Activated CD4-positive, alpha-beta memory T cell treated with anti-CD3 and anti-CD28 coated beads for 36 hours (primary cell): ENCODE measurements at regions not wholly inside any gene's neighbourhood (a gene's known extent, or its start where the extent isn't known, plus 50 kb on each side); places are given as distances from the start of the nearest gene placed in this dataset.

Experiments used
- CTCF ChIA-PET: fragments of 350-600 bp; sonication (Branson Sonifier 250); formaldehyde crosslinking; loops from one replicate; lab custom pipeline; 2021; ENCODE audit warnings: antibody characterized with exemption, inconsistent platforms; lab: Charles Lee
- POLR2A ChIA-PET: fragments of 350-600 bp; sonication (Branson Sonifier 250); formaldehyde crosslinking; loops from one replicate; lab custom pipeline; 2021; ENCODE audit warnings: antibody characterized with exemption; lab: Charles Lee
- DNase-seq: peaks from one replicate; pipeline ENCODE4 v3.0.0-alpha.2; 2020
- H3K27ac Mint-ChIP-seq: one replicate; pipeline ENCODE4 v1.8.0; 2021; ENCODE audit warnings: mixed read lengths
- H3K27me3 Mint-ChIP-seq: one replicate; pipeline ENCODE4 v1.8.0; 2021; ENCODE audit warnings: mixed read lengths
- H3K36me3 Mint-ChIP-seq: one replicate; pipeline ENCODE4 v1.8.0; 2021; ENCODE audit warnings: mixed read lengths
- H3K4me1 Mint-ChIP-seq: one replicate; pipeline ENCODE4 v1.8.0; 2021; ENCODE audit warnings: low read depth, mixed read lengths
- H3K4me3 Mint-ChIP-seq: one replicate; pipeline ENCODE4 v1.8.0; 2021; ENCODE audit warnings: mild to moderate bottlenecking, mixed read lengths
- H3K9me3 Mint-ChIP-seq: one replicate; pipeline ENCODE4 v1.8.0; 2021; ENCODE audit warnings: mixed read lengths
- intact Hi-C: fragments of 100-400 bp; cut with micrococcal nuclease; formaldehyde crosslinking; loops from one replicate; pipeline ENCODE4 v1.15.1; 2023

- Mint-ChIP-seq H3K27me3 (peaks cover 1% of the 10 kb centered on the region), H3K9me3 (no peaks in the 10 kb centered on the region), H3K4me3 (no peak overlapping the region), H3K36me3 (no peaks in the 10 kb centered on the region), H3K4me1 (no peaks in the 10 kb centered on the region), H3K27ac (no peak overlapping the region)
- ChIA-PET POLR2A (no interaction called here), CTCF (no interaction called here)
- intact Hi-C loops = no loop called here
- DNase-seq = no peak
Observed at GRCh38 chr19:30165228-30165813, 206.9 kb upstream of the ZNF536 start.

- no peaks in the 10 kb centered on the region for H3K4me1 Mint-ChIP-seq
- POLR2A ChIA-PET = no interaction called here
- intact Hi-C loops = no loop called here
- peaks cover 1% of the 10 kb centered on the region for H3K27me3 Mint-ChIP-seq
- no peak overlapping the region for H3K4me3 Mint-ChIP-seq
- H3K36me3 Mint-ChIP-seq = no peaks in the 10 kb centered on the region
- no peak overlapping the region for H3K27ac Mint-ChIP-seq
- no peaks in the 10 kb centered on the region for H3K9me3 Mint-ChIP-seq
- DNase-seq = no peak
- CTCF ChIA-PET = no interaction called here
Observed at GRCh38 chr19:30167206-30167868, 204.8 kb upstream of the ZNF536 start.

GRCh38 chr19:30167976-30168635, 204.1 kb upstream of the ZNF536 start:
- no peaks in the 10 kb centered on the region for H3K4me1 Mint-ChIP-seq
- intact Hi-C loops = no loop called here
- H3K36me3 Mint-ChIP-seq = no peaks in the 10 kb centered on the region
- DNase-seq = no peak
- no peak overlapping the region for H3K27ac Mint-ChIP-seq
- ChIA-PET CTCF (no interaction called here), POLR2A (no interaction called here)
- H3K4me3 Mint-ChIP-seq = no peak overlapping the region
- H3K27me3 Mint-ChIP-seq = peaks cover 1% of the 10 kb centered on the region
- no peaks in the 10 kb centered on the region for H3K9me3 Mint-ChIP-seq

GRCh38 chr19:30168760-30169159, 203.4 kb upstream of the ZNF536 start:
- no peak for DNase-seq
- ChIA-PET POLR2A (no interaction called here), CTCF (no interaction called here)
- no peaks in the 10 kb centered on the region for H3K4me1 Mint-ChIP-seq
- H3K27me3 Mint-ChIP-seq = peaks cover 1% of the 10 kb centered on the region
- H3K27ac Mint-ChIP-seq = no peak overlapping the region
- intact Hi-C loops = no loop called here
- H3K9me3 Mint-ChIP-seq = no peaks in the 10 kb centered on the region
- no peaks in the 10 kb centered on the region for H3K36me3 Mint-ChIP-seq
- H3K4me3 Mint-ChIP-seq = no peak overlapping the region

- Mint-ChIP-seq H3K4me3 (no peak overlapping the region), H3K4me1 (no peaks in the 10 kb centered on the region), H3K27ac (no peak overlapping the region), H3K27me3 (peaks cover under 1% of the 10 kb centered on the region), H3K36me3 (no peaks in the 10 kb centered on the region), H3K9me3 (no peaks in the 10 kb centered on the region)
- no peak for DNase-seq
- POLR2A ChIA-PET = no interaction called here
- intact Hi-C loops = no loop called here
- CTCF ChIA-PET = no interaction called here
Observed at GRCh38 chr19:30169196-30169900, 202.8 kb upstream of the ZNF536 start.

- intact Hi-C loops = no loop called here
- H3K36me3 Mint-ChIP-seq = no peaks in the 10 kb centered on the region
- H3K4me3 Mint-ChIP-seq = no peak overlapping the region
- POLR2A ChIA-PET = no interaction called here
- no peak for DNase-seq
- H3K27ac Mint-ChIP-seq = no peak overlapping the region
- CTCF ChIA-PET = no interaction called here
- no peaks in the 10 kb centered on the region for H3K9me3 Mint-ChIP-seq
- H3K4me1 Mint-ChIP-seq = no peaks in the 10 kb centered on the region
- H3K27me3 Mint-ChIP-seq = no peaks in the 10 kb centered on the region
Observed at GRCh38 chr19:30170081-30170480, 202.1 kb upstream of the ZNF536 start.

GRCh38 chr19:30170495-30171137, 201.6 kb upstream of the ZNF536 start:
- no peak overlapping the region for H3K27ac Mint-ChIP-seq

GRCh38 chr19:30171138-30171635, 201.0 kb upstream of the ZNF536 start:
- H3K4me3 Mint-ChIP-seq = no peak overlapping the region
- no peaks in the 10 kb centered on the region for H3K36me3 Mint-ChIP-seq
- ChIA-PET CTCF (no interaction called here), POLR2A (no interaction called here)
- DNase-seq = no peak
- no peaks in the 10 kb centered on the region for H3K27me3 Mint-ChIP-seq
- no peaks in the 10 kb centered on the region for H3K9me3 Mint-ChIP-seq
- intact Hi-C loops = no loop called here
- no peaks in the 10 kb centered on the region for H3K4me1 Mint-ChIP-seq
- no peak overlapping the region for H3K27ac Mint-ChIP-seq

More at GRCh38 chr19:30170495-30171137, 201.6 kb upstream of the ZNF536 start:
- Mint-ChIP-seq H3K27me3 (no peaks in the 10 kb centered on the region), H3K9me3 (no peaks in the 10 kb centered on the region), H3K4me3 (no peak overlapping the region), H3K36me3 (no peaks in the 10 kb centered on the region), H3K4me1 (no peaks in the 10 kb centered on the region)
- CTCF ChIA-PET = no interaction called here
- POLR2A ChIA-PET = no interaction called here
- intact Hi-C loops = no loop called here
- no peak for DNase-seq

GRCh38 chr19:30171795-30172612, 200.2 kb upstream of the ZNF536 start:
- ChIA-PET POLR2A (no interaction called here), CTCF (no interaction called here)
- Mint-ChIP-seq H3K27ac (no peak overlapping the region), H3K27me3 (no peaks in the 10 kb centered on the region), H3K9me3 (no peaks in the 10 kb centered on the region), H3K4me3 (no peak overlapping the region), H3K36me3 (no peaks in the 10 kb centered on the region), H3K4me1 (no peaks in the 10 kb centered on the region)
- no peak for DNase-seq
- intact Hi-C loops = no loop called here

- ChIA-PET POLR2A (no interaction called here), CTCF (no interaction called here)
- Mint-ChIP-seq H3K36me3 (no peaks in the 10 kb centered on the region), H3K4me3 (no peak overlapping the region), H3K9me3 (no peaks in the 10 kb centered on the region), H3K4me1 (no peaks in the 10 kb centered on the region), H3K27me3 (no peaks in the 10 kb centered on the region), H3K27ac (no peak overlapping the region)
- no peak for DNase-seq
- intact Hi-C loops = no loop called here
Observed at GRCh38 chr19:30172613-30173242, 199.5 kb upstream of the ZNF536 start.

GRCh38 chr19:30173593-30174356, 198.4 kb upstream of the ZNF536 start:
- no peak overlapping the region for H3K4me3 Mint-ChIP-seq
- H3K27ac Mint-ChIP-seq = no peak overlapping the region
- peaks cover 3% of the 10 kb centered on the region for H3K27me3 Mint-ChIP-seq
- no peak for DNase-seq
- H3K4me1 Mint-ChIP-seq = no peaks in the 10 kb centered on the region
- H3K9me3 Mint-ChIP-seq = no peaks in the 10 kb centered on the region
- no peaks in the 10 kb centered on the region for H3K36me3 Mint-ChIP-seq
- POLR2A ChIA-PET = no interaction called here
- intact Hi-C loops = no loop called here
- CTCF ChIA-PET = no interaction called here
